Heart left ventricle (tissue), 16 donors: ENCODE measurements at regions not wholly inside any gene's neighbourhood (a gene's known extent, or its start where the extent isn't known, plus 50 kb on each side); places are given as distances from the start of the nearest gene placed in this dataset.

Experiments
- ATAC-seq, 4 donors: fragments of 200-7000 bp; cut with Tn5 transposase; one replicate each; pipeline ENCODE4 v1.9.1; 2020 to 2022; ENCODE audit warnings: moderate library complexity in 4 of 4, mild to moderate bottlenecking in 3 of 4, moderate number of reproducible peaks in 1 of 4
- DNase-seq, 5 donors: peaks; one replicate each; pipeline ENCODE4 v3.0.0-alpha.2; 2020
- H3K27ac ChIP-seq, 12 donors: fragments of 200-600 bp; sonication (generic) in 4 of 12; one replicate each; pipeline versions ENCODE4 v1.5.0 to v1.8.0; 2016 to 2022; ENCODE audit warnings: mild to moderate bottlenecking in 2 of 12
- H3K27me3 ChIP-seq, 9 donors: fragments of 200-600 bp; sonication (generic) in 2 of 9; one replicate each; pipeline versions ENCODE4 v1.5.1 to v1.8.0; 2016 to 2022; ENCODE audit warnings: mild to moderate bottlenecking in 3 of 9
- H3K36me3 ChIP-seq, 9 donors: fragments of 200-600 bp; sonication (generic) in 2 of 9; one replicate each; pipeline versions ENCODE4 v1.5.0 to v1.8.0; 2018 to 2022; ENCODE audit warnings: mild to moderate bottlenecking in 2 of 9
- H3K4me1 ChIP-seq, 12 donors: fragments of 200-600 bp; sonication (generic) in 4 of 12; one replicate each; pipeline versions ENCODE4 v1.5.0 to v1.8.0; 2016 to 2022; ENCODE audit warnings: mild to moderate bottlenecking in 3 of 12
- H3K4me3 ChIP-seq, 12 donors: fragments of 200-600 bp; sonication (generic) in 4 of 12; one replicate each; pipeline versions ENCODE4 v1.5.0 to v1.8.0; 2017 to 2022; ENCODE audit warnings: mild to moderate bottlenecking in 9 of 12, moderate library complexity in 4 of 12
- H3K9me3 ChIP-seq, 12 donors: fragments of 200-600 bp; sonication (generic) in 4 of 12; one replicate each; pipeline versions ENCODE4 v1.5.0 to v1.8.0; 2016 to 2022; ENCODE audit warnings: mild to moderate bottlenecking in 1 of 12
- CTCF ChIP-seq, 12 donors: fragments of 200-600 bp; sonication (generic) in 4 of 12; IDR thresholded peaks; one replicate each; pipeline versions ENCODE4 v1.5.0 to v1.8.0; 2018 to 2022; ENCODE audit warnings: antibody characterized with exemption in 12 of 12, mild to moderate bottlenecking in 5 of 12
- POLR2A ChIP-seq, 2 donors: fragments of 450-650 bp; IDR thresholded peaks; one replicate each; pipeline ENCODE4 v1.6.1; 2017; ENCODE audit warnings: antibody characterized with exemption in 2 of 2, mild to moderate bottlenecking in 2 of 2, moderate library complexity in 2 of 2
- WGBS, 4 donors: extraction: QIAGEN DNeasy Blood & Tissue Kit in 2 of 4; methylation state at CpG; one replicate each; pipeline versions ENCODE4 v1.1.5 to v1.1.7; 2013 to 2018; 5-methylcytosine and 5-hydroxymethylcytosine counted together
- intact Hi-C, 10 donors: fragments of 100-400 bp; cut with DNase I; formaldehyde crosslinking; loops; one replicate each; pipeline versions ENCODE4 v1.11.1 to v1.14.2; 2022
- donor health status: ischemic (EF 13 %, LVEDD 7.1; RV severe dilation, severe dysfunction).
- donor health status: healthy with polysubstance abuse.
- donor health status: DM: no; HTN: yes; CAD: no.
- donor health status: DM: no; HTN: no; CAD: no.
- donor health status: ischemic (EF 25% LVEDD 6.9; RV normal size, moderate dysfunction).
- donor health status: ischemic (EF 25% LVEDD 5.7; RV mildly dilated, moderate dysfunction).
- donor health status: healthy.
- donor health status: DM: yes; HTN: yes; CAD: no.
- donor health status: ischemic (EF 35%, LVEDD 5.7; RV mildly dilated, moderate dysfunction).
- donor health status: nonischemic (EF 11% LVEDD 7.7; RV severe dilation, severe dysfunction).
- donor health status: DM: yes; HTN: yes; CAD: no.
- donor health status: PGD.
- donor health status: ischemic (EF 29% LVEDD 5.4; RV normal size, mild dysfunction).
- donor health status: nonischemic (EF 23%, LVEDD 6.1; RV moderate dilation, normal function).

DNA sequence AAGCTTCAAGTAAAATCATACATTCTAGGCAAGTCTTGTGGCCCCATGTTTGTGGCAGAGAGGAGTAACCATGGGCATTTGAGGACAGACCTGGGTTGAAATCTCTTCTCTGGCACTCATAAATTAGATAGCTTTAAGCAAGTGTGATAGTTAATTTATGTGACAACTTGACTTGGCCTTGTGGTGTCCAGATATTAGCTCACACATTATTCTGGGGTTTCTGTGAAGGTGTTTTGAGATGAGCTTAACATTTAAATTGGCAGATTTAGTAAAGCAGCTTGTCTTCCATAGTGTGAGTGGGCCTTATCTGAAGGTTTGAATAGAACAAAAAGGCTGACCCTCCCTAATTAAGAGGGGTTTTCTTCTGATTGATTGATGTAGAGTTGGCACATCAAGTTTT lies 161.4 kb upstream of the SPRY2 start:
- Histone ChIP-seq H3K9me3 (peaks cover 0 to 27% (median 12%) of the 10 kb centered on the region in 12 donors), H3K4me1 (peaks cover 0 to 21% (median 0%) of the 10 kb centered on the region in 12 donors), H3K36me3 (no peaks in the 10 kb centered on the region), H3K27ac (no peak overlapping the region), H3K27me3 (no peaks in the 10 kb centered on the region), H3K4me3 (no peak overlapping the region)
- ATAC-seq, result peak in 1 of 4 donors; percentile 31
- intact Hi-C loops, result no loop called here
- TF ChIP-seq CTCF (IDR thresholded peaks at IDR 0.05) (no peak), POLR2A (IDR thresholded peaks at IDR 0.05) (no peak)
- DNase-seq, result no peak

DNA sequence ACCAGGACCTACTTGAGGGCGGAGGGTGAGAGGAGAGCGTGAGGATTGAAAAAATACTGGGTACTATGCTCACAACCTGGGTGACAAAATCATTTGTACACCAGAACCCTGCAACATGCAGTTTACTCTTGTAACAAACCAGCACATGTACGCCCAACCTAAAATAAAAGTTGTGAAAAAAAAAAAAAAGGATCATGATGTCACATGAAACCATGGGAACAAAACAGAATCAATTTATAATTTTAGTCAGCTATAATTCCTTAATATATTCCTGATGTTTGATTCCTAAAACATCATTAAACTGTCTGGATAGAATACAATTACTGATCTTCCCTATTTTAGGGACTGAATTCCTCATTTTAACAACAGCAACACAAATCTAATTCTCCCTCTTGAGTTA lies 160.6 kb upstream of the SPRY2 start:
- Histone ChIP-seq H3K27ac (peak overlapping the region in 1 of 12 donors; percentile 13), H3K27me3 (no peaks in the 10 kb centered on the region), H3K4me3 (no peak overlapping the region), H3K4me1 (peaks cover 0 to 21% (median 0%) of the 10 kb centered on the region in 12 donors), H3K36me3 (no peaks in the 10 kb centered on the region), H3K9me3 (peaks cover 0 to 20% (median 11%) of the 10 kb centered on the region in 12 donors)
- intact Hi-C loops, result no loop called here
- no peak for ATAC-seq
- TF ChIP-seq CTCF (IDR thresholded peaks at IDR 0.05) (no peak), POLR2A (IDR thresholded peaks at IDR 0.05) (no peak)
- 76 to 98% (median 94%) methylated on average over 3 of the region's 3 CpGs for WGBS, 4 donors
- DNase-seq, result no peak

GRCh38 chr13:80499536-80500290 lies 158.8 kb upstream of the SPRY2 start:
- 75 to 83% (median 77%) methylated on average over 4 of the region's 4 CpGs for WGBS, 4 donors
- ATAC-seq (no peak), DNase-seq (no peak)
- Histone ChIP-seq H3K27me3 (no peaks in the 10 kb centered on the region), H3K36me3 (no peaks in the 10 kb centered on the region), H3K9me3 (peaks cover 0 to 2% (median 0%) of the 10 kb centered on the region in 12 donors), H3K4me3 (no peak overlapping the region), H3K4me1 (peaks cover 0 to 21% (median 0%) of the 10 kb centered on the region in 12 donors), H3K27ac (peak overlapping the region in 6 of 12 donors; percentile 13 to 60 (median 38))
- no peak for TF ChIP-seq POLR2A (IDR thresholded peaks at IDR 0.05)
- TF ChIP-seq CTCF (IDR thresholded peaks at IDR 0.05), result no peak
- intact Hi-C loops, result no loop called here

GRCh38 chr13:80498433-80498832 lies 157.5 kb upstream of the SPRY2 start:
- Histone ChIP-seq H3K4me3 (no peak overlapping the region), H3K9me3 (no peaks in the 10 kb centered on the region), H3K4me1 (peaks cover 0 to 8% (median 0%) of the 10 kb centered on the region in 12 donors), H3K27ac (no peak overlapping the region), H3K36me3 (no peaks in the 10 kb centered on the region), H3K27me3 (no peaks in the 10 kb centered on the region)
- intact Hi-C loops, result no loop called here
- DNase-seq (no peak), ATAC-seq (no peak)
- 52 to 86% (median 72%) methylated on average over 3 of the region's 3 CpGs for WGBS, 4 donors
- no peak for TF ChIP-seq POLR2A (IDR thresholded peaks at IDR 0.05)
